Activated CD4-positive, alpha-beta memory T cell treated with anti-CD3 and anti-CD28 coated beads, Interleukin-2, amount 10 ng/mL, durations not matched to agents 7 days and 5 days (primary cell): ENCODE measurements at regions not wholly inside any gene's neighbourhood (a gene's known extent, or its start where the extent isn't known, plus 50 kb on each side); places are given as distances from the start of the nearest gene placed in this dataset.

ENCODE experiments used
- CTCF ChIA-PET: fragments of 350-600 bp; sonication (Branson Sonifier 250); formaldehyde crosslinking; loops from one replicate; lab custom pipeline; 2021; ENCODE audit warnings: antibody characterized with exemption, inconsistent platforms; lab: Charles Lee
- POLR2A ChIA-PET: fragments of 350-600 bp; sonication (Branson Sonifier 250); formaldehyde crosslinking; loops from one replicate; lab custom pipeline; 2021; ENCODE audit warnings: antibody characterized with exemption; lab: Charles Lee
- DNase-seq: peaks from one replicate; pipeline ENCODE4 v3.0.0-alpha.2; 2020
- H3K27ac Mint-ChIP-seq: one replicate; pipeline ENCODE4 v1.8.0; 2021; ENCODE audit warnings: mild to moderate bottlenecking, mixed read lengths
- H3K27me3 Mint-ChIP-seq: one replicate; pipeline ENCODE4 v1.8.0; 2021; ENCODE audit warnings: mixed read lengths
- H3K36me3 Mint-ChIP-seq: one replicate; pipeline ENCODE4 v1.8.0; 2021; ENCODE audit warnings: low read depth, mixed read lengths
- H3K4me1 Mint-ChIP-seq: one replicate; pipeline ENCODE4 v1.8.0; 2021; ENCODE audit warnings: mixed read lengths
- H3K4me3 Mint-ChIP-seq: one replicate; pipeline ENCODE4 v1.8.0; 2021; ENCODE audit warnings: mild to moderate bottlenecking, mixed read lengths
- H3K9me3 Mint-ChIP-seq: one replicate; pipeline ENCODE4 v1.8.0; 2021; ENCODE audit warnings: mixed read lengths

DNA sequence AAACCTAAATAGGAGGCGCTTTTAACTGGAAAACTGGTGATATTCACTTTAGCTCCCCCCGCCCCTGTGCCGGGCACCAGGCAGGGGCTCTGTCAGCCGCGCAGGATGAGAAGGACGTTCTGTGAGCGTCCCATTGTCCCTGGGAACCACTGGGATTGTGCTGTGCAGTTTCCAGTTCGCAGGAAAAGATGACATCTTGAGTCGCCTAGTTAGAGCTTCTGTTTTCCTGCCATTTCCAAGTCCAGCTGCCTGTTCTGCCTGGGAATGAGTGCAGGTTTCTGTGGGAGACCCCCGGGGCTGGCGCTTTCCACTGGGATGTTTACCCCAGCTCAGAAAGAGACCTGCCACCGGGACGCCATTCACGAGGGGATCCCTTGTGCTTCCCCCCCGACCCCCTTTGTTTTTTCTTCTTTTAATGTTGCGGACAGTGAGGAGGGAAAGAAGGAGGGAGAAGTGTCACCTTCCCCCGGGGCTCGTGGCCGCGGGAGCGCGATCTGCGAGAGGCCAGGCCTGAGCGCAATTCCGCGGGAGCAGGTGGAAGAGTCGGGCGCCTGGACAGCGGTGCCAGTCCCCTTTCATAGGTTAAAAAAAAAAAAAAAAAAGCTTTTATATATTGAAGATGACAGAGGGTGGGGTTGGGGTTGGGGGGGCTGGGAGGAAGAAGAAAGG, 121.5 kb downstream of the RMI1 start:
- Mint-ChIP-seq H3K27me3 (peaks cover 40% of the 10 kb centered on the region), H3K4me1 (peaks cover 12% of the 10 kb centered on the region), H3K4me3 (no peak overlapping the region), H3K27ac (no peak overlapping the region), H3K36me3 (peaks cover 4% of the 10 kb centered on the region), H3K9me3 (peaks cover 4% of the 10 kb centered on the region)
- CTCF ChIA-PET: no interaction called here
- DNase-seq: no peak
- POLR2A ChIA-PET: no interaction called here

DNA sequence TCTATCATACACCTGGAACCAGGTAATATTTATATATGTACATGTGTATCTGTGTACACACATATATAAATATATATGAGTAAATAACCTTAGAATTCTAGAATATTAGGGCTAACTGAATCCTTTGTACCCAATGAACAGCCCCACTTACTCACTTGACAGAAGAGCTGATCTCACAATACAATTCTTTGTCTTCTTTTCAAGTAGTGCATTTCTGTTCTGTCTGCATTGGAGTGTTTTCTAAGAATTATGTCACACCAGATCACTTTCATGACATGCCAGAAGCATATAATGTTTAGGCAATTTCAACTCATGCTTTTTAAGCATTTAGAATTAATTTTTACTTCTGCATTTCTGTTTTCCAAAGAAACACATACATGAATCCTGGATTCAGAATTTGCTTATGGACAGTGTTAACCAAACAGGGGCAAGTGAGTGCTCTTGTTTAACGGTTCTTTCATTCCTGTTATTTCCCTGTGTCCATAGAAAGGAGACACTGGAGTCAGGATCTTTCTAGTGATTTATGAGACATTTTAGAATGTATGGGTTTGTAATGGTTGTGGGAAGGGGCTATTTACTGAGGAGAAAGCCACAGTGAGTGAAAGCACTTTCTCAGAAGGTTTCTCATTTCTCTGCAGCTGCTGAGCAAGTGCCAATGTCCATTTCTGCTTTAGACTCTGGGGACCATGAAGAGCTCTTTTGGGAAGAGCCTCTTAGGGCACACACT, 123.2 kb downstream of the RMI1 start:
- Mint-ChIP-seq H3K27me3 (peaks cover 36% of the 10 kb centered on the region), H3K27ac (no peak overlapping the region), H3K9me3 (peaks cover 4% of the 10 kb centered on the region), H3K4me1 (peaks cover 29% of the 10 kb centered on the region), H3K4me3 (no peak overlapping the region), H3K36me3 (peaks cover 7% of the 10 kb centered on the region)
- ChIA-PET CTCF (no interaction called here), POLR2A (no interaction called here)
- DNase-seq: no peak

DNA sequence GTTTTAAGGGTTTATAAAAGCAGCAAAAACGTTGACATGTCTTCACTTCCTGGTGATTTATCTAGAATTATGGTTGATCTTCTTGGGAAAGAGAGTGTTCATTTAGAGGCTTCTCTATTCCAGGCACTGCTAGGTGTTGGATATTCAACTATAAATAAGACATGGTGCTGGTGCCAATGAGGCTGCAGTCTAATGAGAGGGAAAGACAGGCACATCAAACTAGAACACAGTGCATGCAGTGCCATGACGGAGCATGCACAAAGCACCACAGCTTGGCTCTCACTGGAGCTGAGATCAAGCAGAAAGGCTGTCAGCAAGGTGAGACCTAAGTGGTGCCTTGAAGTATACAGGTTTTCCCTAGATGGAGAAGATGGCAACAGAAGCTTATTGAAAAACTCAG, 126.5 kb downstream of the RMI1 start:
- peaks cover 37% of the 10 kb centered on the region for H3K27me3 Mint-ChIP-seq
- peaks cover 4% of the 10 kb centered on the region for H3K9me3 Mint-ChIP-seq
- no peak overlapping the region for H3K4me3 Mint-ChIP-seq
- peak overlapping the region; percentile 16 for H3K27ac Mint-ChIP-seq
- DNase-seq: no peak
- POLR2A ChIA-PET: interaction anchor here (1.6 kb wide), 1 partner anchor 127 kb away, joined by 10 read pairs; the partner anchor contains the start of genes HNRNPK and RMI1
- H3K4me1 Mint-ChIP-seq: peaks cover 47% of the 10 kb centered on the region
- H3K36me3 Mint-ChIP-seq: peaks cover 7% of the 10 kb centered on the region
- CTCF ChIA-PET: interaction anchor here (1.1 to 1.2 kb wide), 2 partner anchors 12 to 129 kb away, joined by 3 to 4 read pairs; no protein-coding TSS in a partner anchor

DNA sequence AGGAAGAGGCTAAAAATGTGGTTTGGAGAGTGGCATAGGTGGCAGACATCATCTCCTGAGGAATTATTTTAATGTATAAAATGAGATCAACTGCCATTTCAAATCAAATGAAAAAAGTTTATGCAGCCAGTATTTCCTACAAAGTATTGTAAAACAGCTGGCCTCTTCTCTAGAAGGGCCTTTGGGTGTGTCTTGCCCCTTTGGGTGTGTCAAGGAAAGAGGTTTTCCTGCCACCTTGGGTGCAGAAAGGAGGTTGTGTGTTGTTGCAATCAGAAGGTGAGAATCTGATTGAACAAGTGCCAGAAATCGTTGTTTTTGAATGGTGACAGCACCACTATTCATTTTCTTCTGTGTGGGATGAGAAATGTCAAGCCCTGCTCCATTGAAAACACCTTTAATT, 127.4 kb downstream of the RMI1 start:
- ChIA-PET CTCF (no interaction called here), POLR2A (interaction anchor here (1.6 kb wide), 1 partner anchor 128 kb away, joined by 10 read pairs; the partner anchor contains the start of genes HNRNPK and RMI1)
- peaks cover 8% of the 10 kb centered on the region for H3K9me3 Mint-ChIP-seq
- H3K27me3 Mint-ChIP-seq: peaks cover 38% of the 10 kb centered on the region
- H3K36me3 Mint-ChIP-seq: peaks cover 7% of the 10 kb centered on the region
- no peak for DNase-seq
- H3K4me1 Mint-ChIP-seq: peaks cover 45% of the 10 kb centered on the region
- no peak overlapping the region for H3K4me3 Mint-ChIP-seq
- peak overlapping the region; percentile 77 for H3K27ac Mint-ChIP-seq

DNA sequence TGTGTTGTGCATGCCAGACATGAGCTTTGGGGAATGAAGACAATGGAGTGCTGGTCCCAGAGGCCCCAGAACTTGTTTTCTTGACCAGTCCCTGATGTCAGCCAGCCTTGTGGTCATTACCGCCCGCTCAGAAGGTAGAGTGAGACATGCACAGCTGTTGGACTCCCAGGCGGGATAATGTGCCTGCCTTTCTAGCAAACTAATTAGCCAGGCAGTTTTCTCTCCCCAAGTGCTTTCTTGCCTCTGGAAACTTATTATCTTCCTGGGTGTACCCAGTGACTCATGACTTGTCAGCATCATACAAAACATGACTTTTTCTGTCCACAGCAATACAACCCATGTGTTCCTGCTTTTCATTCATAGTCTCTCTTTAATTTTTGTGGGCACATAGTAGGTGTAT, 131.1 kb downstream of the RMI1 start:
- peaks cover 55% of the 10 kb centered on the region for H3K27me3 Mint-ChIP-seq
- CTCF ChIA-PET: no interaction called here
- DNase-seq: no peak
- peaks cover 5% of the 10 kb centered on the region for H3K36me3 Mint-ChIP-seq
- POLR2A ChIA-PET: no interaction called here
- no peak overlapping the region for H3K27ac Mint-ChIP-seq
- peaks cover 40% of the 10 kb centered on the region for H3K4me1 Mint-ChIP-seq
- H3K4me3 Mint-ChIP-seq: no peak overlapping the region
- H3K9me3 Mint-ChIP-seq: peaks cover 4% of the 10 kb centered on the region

DNA sequence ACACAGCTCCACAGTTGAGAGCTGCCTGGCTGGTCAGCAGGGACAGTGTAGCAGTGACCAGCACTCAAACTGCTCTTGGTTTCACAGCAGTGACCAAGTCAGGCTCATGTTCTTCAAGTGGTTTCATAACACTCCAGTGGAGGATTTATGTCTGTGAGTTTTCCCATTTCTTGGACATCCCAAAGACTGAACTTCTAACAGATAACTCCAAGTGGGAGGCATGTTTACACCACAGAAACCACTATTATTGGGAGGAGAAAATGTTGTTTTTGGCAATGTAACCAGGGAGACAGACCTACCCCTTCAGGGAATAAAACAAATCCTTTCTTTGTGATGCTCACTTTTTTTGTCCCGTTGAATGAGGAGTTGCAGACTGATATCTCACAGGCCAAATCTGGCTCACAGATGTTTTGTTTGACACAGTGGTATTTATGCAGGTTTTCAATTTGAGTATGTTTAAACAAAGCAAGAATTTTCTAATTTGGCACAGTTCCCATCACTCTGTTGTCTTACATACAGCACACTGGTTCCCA, 141.5 kb downstream of the RMI1 start:
- no peak for DNase-seq
- POLR2A ChIA-PET: no interaction called here
- H3K4me1 Mint-ChIP-seq: peaks cover 2% of the 10 kb centered on the region
- H3K9me3 Mint-ChIP-seq: peaks cover 4% of the 10 kb centered on the region
- CTCF ChIA-PET: no interaction called here
- no peaks in the 10 kb centered on the region for H3K36me3 Mint-ChIP-seq
- no peak overlapping the region for H3K4me3 Mint-ChIP-seq
- H3K27me3 Mint-ChIP-seq: peaks cover 19% of the 10 kb centered on the region
- H3K27ac Mint-ChIP-seq: no peak overlapping the region

DNA sequence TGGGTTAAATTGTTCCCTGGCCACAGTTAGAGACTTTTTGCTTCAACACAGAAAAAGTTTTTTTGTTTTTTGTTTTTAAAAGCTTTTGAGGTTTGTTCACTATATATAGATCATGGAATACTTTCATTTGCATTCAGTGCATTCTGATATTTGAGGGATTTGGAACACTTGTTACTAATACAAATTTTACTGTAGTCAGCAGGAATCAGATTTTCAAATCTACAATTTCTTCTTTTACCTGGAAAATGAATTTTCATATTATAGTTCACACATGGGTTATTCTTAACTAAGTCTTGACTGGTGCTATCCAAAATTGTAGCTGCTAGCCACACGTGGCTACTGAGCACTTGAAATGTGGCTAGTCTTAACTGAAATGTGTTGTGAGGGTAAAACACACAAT, 142.0 kb downstream of the RMI1 start:
- H3K36me3 Mint-ChIP-seq: no peaks in the 10 kb centered on the region
- peaks cover 4% of the 10 kb centered on the region for H3K9me3 Mint-ChIP-seq
- no peak overlapping the region for H3K27ac Mint-ChIP-seq
- peaks cover 14% of the 10 kb centered on the region for H3K27me3 Mint-ChIP-seq
- POLR2A ChIA-PET: no interaction called here
- H3K4me3 Mint-ChIP-seq: no peak overlapping the region
- DNase-seq: no peak
- peaks cover 2% of the 10 kb centered on the region for H3K4me1 Mint-ChIP-seq
- CTCF ChIA-PET: no interaction called here

DNA sequence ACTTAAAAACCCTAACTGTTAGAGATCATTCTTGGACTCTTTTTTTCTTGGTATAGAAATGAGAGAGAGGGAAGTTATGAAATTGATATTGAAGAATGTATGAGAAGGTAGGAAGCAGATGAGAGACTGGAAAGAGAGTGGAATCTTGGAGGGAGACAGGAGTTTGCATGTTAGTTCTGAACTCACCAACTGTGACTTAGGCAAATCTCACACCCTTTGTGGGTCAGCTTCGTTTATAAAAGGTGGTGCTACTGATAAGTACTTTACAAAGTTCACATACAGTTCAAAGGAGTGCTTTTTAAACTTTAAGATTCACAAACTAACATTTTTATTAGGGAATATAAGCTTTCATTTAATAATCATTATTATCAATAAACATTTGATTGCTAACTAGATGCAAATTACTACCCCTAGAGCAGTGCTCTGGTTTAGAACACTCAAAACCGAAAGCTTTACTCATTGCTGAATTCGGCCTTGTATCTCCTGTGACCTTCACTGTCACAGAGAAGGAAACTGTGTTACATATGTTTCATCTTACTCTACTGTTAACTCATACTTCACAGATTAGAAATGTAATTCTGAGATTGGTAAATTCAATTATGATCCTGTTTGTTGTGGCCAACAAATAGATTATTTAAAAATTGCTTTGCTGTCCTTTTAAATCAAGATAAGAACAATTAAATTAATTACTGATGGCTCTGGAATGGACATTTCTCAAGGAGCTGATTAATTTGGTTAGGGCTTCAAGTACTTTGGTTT, 143.2 kb downstream of the RMI1 start:
- POLR2A ChIA-PET: no interaction called here
- H3K27me3 Mint-ChIP-seq: peaks cover 7% of the 10 kb centered on the region
- no peaks in the 10 kb centered on the region for H3K36me3 Mint-ChIP-seq
- DNase-seq: no peak
- peaks cover 2% of the 10 kb centered on the region for H3K4me1 Mint-ChIP-seq
- H3K9me3 Mint-ChIP-seq: peaks cover 4% of the 10 kb centered on the region
- CTCF ChIA-PET: no interaction called here
- H3K4me3 Mint-ChIP-seq: no peak overlapping the region
- no peak overlapping the region for H3K27ac Mint-ChIP-seq

DNA sequence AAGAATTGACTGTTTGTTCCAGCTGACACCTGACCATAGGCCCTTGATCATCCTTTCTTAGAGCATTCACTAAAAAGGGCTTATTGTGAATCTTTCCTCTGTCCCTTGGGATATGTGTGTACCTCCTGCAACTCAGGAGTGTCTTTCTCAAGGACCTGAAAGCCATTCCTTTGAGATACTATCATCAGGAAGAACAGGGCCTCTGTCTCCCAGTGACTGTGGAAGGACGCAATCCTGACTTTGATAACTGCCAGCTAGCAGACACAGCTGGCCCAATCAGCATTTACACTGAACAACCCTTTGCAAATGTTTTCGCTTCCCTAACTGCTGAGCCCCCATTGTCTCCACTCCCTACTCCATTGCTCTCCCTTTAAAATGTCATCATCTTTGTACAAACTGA, 144.4 kb downstream of the RMI1 start:
- H3K36me3 Mint-ChIP-seq: no peaks in the 10 kb centered on the region
- ChIA-PET CTCF (no interaction called here), POLR2A (no interaction called here)
- no peak for DNase-seq
- H3K4me1 Mint-ChIP-seq: peaks cover 2% of the 10 kb centered on the region
- peaks cover 3% of the 10 kb centered on the region for H3K27me3 Mint-ChIP-seq
- H3K4me3 Mint-ChIP-seq: no peak overlapping the region
- no peak overlapping the region for H3K27ac Mint-ChIP-seq
- no peaks in the 10 kb centered on the region for H3K9me3 Mint-ChIP-seq

DNA sequence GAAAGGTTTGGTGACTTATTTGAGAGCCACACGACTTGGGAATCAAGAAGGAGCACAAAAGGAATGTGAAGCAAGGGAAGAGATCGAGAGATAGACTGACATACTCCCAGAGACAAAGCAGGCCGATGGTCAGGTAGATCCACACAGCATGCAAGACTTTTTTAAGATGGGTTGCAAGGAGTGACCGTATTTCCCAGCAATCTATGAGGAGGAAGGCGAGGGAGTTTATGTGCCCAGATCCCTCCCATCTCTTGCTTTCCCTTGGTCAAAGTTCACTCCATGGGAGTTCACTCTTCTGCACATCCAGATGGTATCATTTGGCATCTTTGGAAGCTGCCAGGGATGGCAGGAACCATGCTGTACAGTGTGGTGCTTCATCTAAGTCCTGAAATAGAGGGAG, 148.9 kb downstream of the RMI1 start:
- DNase-seq: no peak
- no peaks in the 10 kb centered on the region for H3K9me3 Mint-ChIP-seq
- no peak overlapping the region for H3K27ac Mint-ChIP-seq
- ChIA-PET CTCF (no interaction called here), POLR2A (no interaction called here)
- no peaks in the 10 kb centered on the region for H3K36me3 Mint-ChIP-seq
- peaks cover 8% of the 10 kb centered on the region for H3K27me3 Mint-ChIP-seq
- H3K4me1 Mint-ChIP-seq: no peaks in the 10 kb centered on the region
- no peak overlapping the region for H3K4me3 Mint-ChIP-seq

DNA sequence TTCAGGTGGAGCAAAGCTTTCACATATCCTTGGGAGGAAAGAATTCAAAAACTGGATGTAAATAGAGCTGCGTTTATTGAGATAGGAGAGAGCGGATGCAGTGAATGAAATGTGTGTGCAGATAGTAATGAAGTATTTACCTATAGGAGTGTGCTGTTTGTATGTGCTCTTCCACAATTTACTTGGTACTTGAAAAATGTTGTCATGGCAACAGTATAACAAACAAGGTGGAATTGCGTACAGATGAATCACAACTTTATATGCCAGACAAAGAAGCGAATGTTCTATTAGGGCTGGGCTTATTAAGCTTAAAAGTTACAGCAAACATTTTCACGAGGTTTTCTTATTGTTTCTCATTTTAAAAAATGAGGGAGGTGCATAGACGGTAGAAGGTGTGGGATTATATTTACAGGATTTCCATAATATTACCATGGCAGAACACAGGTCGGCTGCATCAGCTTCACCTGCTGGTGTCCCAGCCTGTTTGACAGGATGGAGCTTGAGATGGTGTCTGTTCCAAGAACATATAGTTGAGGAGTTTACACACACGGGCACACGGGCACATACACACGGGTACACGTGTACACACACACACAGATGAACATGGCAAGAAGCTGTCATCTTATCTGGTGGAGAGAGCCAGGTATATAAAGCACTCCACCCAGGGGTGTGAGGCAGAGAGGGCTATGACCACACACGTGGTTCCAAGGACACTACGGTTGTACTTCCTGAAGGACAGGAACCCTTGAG, 155.7 kb downstream of the RMI1 start:
- CTCF ChIA-PET: interaction anchor here (0.6 kb wide), 1 partner anchor 58 kb away, joined by 3 read pairs; no protein-coding TSS in a partner anchor
- POLR2A ChIA-PET: interaction anchor here (1.5 kb wide), 1 partner anchor 156 kb away, joined by 4 read pairs; the partner anchor contains the start of genes HNRNPK and RMI1
- no peak overlapping the region for H3K4me3 Mint-ChIP-seq
- H3K27ac Mint-ChIP-seq: no peak overlapping the region
- no peaks in the 10 kb centered on the region for H3K36me3 Mint-ChIP-seq
- H3K9me3 Mint-ChIP-seq: no peaks in the 10 kb centered on the region
- no peak for DNase-seq
- H3K4me1 Mint-ChIP-seq: peaks cover 14% of the 10 kb centered on the region
- H3K27me3 Mint-ChIP-seq: peaks cover 31% of the 10 kb centered on the region

DNA sequence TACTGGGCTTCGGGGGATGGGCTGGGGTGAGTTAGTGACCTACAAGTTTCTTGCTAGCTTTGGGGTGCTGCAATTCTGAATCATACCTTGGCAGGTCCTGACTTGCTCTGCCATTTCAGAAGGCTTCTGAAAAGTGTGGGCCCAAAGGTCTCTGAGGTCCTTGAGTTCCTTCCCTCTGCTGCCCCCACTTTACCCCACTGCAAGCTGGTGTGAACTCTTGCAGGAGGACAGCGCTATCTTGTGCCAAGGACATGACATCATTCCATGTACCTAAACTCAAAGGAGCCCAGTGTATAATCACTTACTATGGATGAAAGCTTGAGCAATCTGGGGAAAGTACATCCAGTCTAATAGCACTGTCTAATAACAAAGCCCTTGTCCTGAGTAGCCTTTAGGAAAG, 157.4 kb downstream of the RMI1 start:
- Mint-ChIP-seq H3K36me3 (no peaks in the 10 kb centered on the region), H3K27ac (no peak overlapping the region), H3K27me3 (peaks cover 40% of the 10 kb centered on the region), H3K4me3 (no peak overlapping the region), H3K9me3 (no peaks in the 10 kb centered on the region), H3K4me1 (peaks cover 14% of the 10 kb centered on the region)
- CTCF ChIA-PET: interaction anchor here (1.7 kb wide), 1 partner anchor 35 kb away, joined by 4 read pairs; no protein-coding TSS in a partner anchor
- POLR2A ChIA-PET: interaction anchor here (1.5 kb wide), 1 partner anchor 158 kb away, joined by 4 read pairs; the partner anchor contains the start of genes HNRNPK and RMI1
- no peak for DNase-seq
